Testis (tissue), 2 donors: ENCODE measurements at regions not wholly inside any gene's neighbourhood (a gene's known extent, or its start where the extent isn't known, plus 50 kb on each side); places are given as distances from the start of the nearest gene placed in this dataset.

Source experiments
- DNase-seq: peaks from one replicate; pipeline ENCODE4 v3.0.0-alpha.2; 2019
- H3K27ac ChIP-seq, 2 donors: fragments of 200-600 bp; sonication (generic); one replicate each; pipeline ENCODE4 v1.5.1; 2019
- H3K27me3 ChIP-seq: fragments of 200-600 bp; sonication (generic); one replicate; pipeline ENCODE4 v1.5.1; 2019
- H3K36me3 ChIP-seq: fragments of 200-600 bp; sonication (generic); one replicate; pipeline ENCODE4 v1.5.1; 2017; ENCODE audit warnings: low read depth; ENCODE audit errors: missing control alignments
- H3K4me1 ChIP-seq: fragments of 200-600 bp; sonication (generic); one replicate; pipeline ENCODE4 v1.5.1; 2019
- H3K4me3 ChIP-seq, 2 donors: fragments of 200-600 bp; sonication (generic); one replicate each; pipeline ENCODE4 v1.5.1; 2017 to 2019
- H3K9me3 ChIP-seq: fragments of 200-600 bp; sonication (generic); one replicate; pipeline ENCODE4 v1.5.1; 2017
- POLR2A ChIP-seq: fragments of 450-650 bp; IDR thresholded peaks from one replicate; pipeline ENCODE4 v1.6.1; 2017; ENCODE audit warnings: antibody characterized with exemption, mild to moderate bottlenecking, moderate library complexity
- WGBS, 2 donors: methylation state at CpG; one replicate each; pipeline ENCODE4 v1.1.5; 2018; 5-methylcytosine and 5-hydroxymethylcytosine counted together
- intact Hi-C: fragments of 100-400 bp; cut with DNase I; formaldehyde crosslinking; loops from one replicate; pipeline ENCODE4 v1.15.1; 2023; ENCODE audit warnings: low total_unique reads
- TF ChIP-seq, protein P1 (sequence below), 3 experiments: fragments of 450-650 bp in 2 of 3; fragments of 200-600 bp in 1 of 3; sonication (generic) in 1 of 3; IDR thresholded peaks; one replicate each; pipeline ENCODE4 v1.5.1; 2016 to 2019; ENCODE audit warnings: antibody characterized with exemption in 3 of 3, mild to moderate bottlenecking in 2 of 3, moderate library complexity in 1 of 3

DNA sequence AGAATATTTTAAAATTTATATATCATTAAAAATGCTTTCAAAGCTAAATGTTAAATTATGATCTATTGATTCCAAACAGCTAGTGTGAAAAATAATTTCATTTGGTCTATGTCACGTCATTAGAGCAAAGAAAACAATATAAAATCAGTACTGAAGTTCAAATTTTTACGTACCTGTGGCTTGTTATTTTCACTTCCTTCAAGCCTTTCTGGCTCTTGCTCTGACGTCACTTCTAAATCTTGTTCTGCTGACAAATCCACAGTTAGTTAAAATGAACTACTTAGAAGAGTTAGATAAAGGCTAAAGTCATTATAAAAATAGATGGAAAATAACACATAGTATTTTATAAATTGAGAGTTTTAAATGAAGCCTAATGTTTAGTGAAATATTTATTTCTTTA is 147.7 kb upstream of the TUBA3C start:
- H3K4me3 ChIP-seq, result no peak overlapping the region
- H3K36me3 ChIP-seq, result no peaks in the 10 kb centered on the region
- no peaks in the 10 kb centered on the region for H3K9me3 ChIP-seq
- DNase-seq, result no peak
- no peaks in the 10 kb centered on the region for H3K4me1 ChIP-seq
- no peak for TF ChIP-seq POLR2A
- TF ChIP-seq, protein P1, sequence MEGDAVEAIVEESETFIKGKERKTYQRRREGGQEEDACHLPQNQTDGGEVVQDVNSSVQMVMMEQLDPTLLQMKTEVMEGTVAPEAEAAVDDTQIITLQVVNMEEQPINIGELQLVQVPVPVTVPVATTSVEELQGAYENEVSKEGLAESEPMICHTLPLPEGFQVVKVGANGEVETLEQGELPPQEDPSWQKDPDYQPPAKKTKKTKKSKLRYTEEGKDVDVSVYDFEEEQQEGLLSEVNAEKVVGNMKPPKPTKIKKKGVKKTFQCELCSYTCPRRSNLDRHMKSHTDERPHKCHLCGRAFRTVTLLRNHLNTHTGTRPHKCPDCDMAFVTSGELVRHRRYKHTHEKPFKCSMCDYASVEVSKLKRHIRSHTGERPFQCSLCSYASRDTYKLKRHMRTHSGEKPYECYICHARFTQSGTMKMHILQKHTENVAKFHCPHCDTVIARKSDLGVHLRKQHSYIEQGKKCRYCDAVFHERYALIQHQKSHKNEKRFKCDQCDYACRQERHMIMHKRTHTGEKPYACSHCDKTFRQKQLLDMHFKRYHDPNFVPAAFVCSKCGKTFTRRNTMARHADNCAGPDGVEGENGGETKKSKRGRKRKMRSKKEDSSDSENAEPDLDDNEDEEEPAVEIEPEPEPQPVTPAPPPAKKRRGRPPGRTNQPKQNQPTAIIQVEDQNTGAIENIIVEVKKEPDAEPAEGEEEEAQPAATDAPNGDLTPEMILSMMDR (IDR thresholded peaks at IDR 0.05), result no peak
- intact Hi-C loops, result no loop called here
- H3K27me3 ChIP-seq, result no peaks in the 10 kb centered on the region
- WGBS, 2 donors, result 70 to 71% methylated on average over 3 of the region's 3 CpGs
- H3K27ac ChIP-seq, result no peak overlapping the region

DNA sequence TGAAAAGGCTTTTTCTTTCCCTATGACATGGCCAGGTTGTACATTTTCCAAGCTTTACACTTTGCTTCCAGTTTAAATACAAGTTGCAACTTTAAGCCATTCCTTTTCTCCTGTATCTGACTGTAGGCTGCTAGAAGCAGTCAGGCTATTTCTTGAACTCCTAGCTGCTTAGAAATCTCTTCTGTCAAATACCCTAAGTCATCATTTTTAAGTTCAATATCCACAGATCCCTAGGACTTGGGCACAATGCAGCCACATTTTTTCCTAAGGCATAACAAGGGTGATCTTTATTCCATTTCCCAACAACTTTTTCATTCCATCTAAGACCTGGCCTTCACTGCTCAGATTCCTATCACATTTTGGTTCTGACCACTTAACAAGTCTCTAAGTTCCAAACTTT is 142.7 kb upstream of the TUBA3C start:
- DNase-seq, result no peak
- H3K27me3 ChIP-seq, result no peaks in the 10 kb centered on the region
- H3K27ac ChIP-seq, result no peak overlapping the region
- no peaks in the 10 kb centered on the region for H3K4me1 ChIP-seq
- TF ChIP-seq, protein P1 (IDR thresholded peaks at IDR 0.05), result no peak
- TF ChIP-seq POLR2A, result no peak
- no peaks in the 10 kb centered on the region for H3K36me3 ChIP-seq
- intact Hi-C loops, result no loop called here
- H3K4me3 ChIP-seq, result no peak overlapping the region
- no peaks in the 10 kb centered on the region for H3K9me3 ChIP-seq

DNA sequence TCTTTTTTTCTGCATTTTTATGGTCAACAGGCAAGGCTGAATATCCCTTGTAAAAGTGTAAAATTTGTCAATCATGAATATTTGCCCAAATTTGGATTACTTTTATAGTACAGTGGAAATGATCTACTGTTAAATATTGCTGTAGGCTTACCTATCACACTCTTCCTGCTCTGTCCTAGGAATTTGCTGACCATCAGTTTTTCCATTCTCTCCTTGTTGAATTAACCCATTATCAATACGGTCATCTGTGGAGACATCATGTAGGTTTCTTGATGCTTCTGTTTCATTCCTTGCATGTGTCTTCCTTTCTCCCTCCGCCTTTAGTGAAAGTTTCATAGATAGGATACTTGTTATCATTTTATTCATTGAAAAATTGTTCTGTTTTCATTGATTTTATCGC is 139.6 kb upstream of the TUBA3C start:
- Histone ChIP-seq H3K4me3 (no peak overlapping the region), H3K27ac (no peak overlapping the region), H3K27me3 (no peaks in the 10 kb centered on the region), H3K9me3 (no peaks in the 10 kb centered on the region), H3K36me3 (no peaks in the 10 kb centered on the region), H3K4me1 (no peaks in the 10 kb centered on the region)
- WGBS, 2 donors, result 74 to 76% methylated on average over 3 of the region's 3 CpGs
- no peak for DNase-seq
- intact Hi-C loops, result no loop called here
- TF ChIP-seq, protein P1 (IDR thresholded peaks at IDR 0.05), result no peak
- no peak for TF ChIP-seq POLR2A

DNA sequence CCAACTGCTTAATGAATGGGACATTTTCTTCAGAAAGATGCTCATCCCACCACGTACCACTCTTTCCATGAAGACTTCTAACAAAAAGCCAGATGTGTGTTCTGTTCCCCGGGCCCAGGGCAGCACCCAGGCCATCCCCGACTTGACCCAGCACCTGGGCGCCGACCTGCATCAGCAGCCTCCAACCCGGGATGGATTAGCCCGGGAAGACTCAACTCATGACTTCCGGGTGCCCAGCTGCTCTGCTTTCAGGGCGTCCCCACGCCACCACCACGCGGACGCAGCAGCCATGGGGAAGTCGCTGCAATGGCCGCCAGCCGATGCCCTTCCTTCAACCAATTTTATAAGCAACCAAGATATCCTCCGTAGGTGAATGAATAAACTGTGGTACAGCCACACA is 123.8 kb upstream of the TUBA3C start:
- TF ChIP-seq, protein P1 (IDR thresholded peaks at IDR 0.05), result no peak
- TF ChIP-seq POLR2A, result no peak
- Histone ChIP-seq H3K9me3 (no peaks in the 10 kb centered on the region), H3K27ac (no peak overlapping the region)

DNA sequence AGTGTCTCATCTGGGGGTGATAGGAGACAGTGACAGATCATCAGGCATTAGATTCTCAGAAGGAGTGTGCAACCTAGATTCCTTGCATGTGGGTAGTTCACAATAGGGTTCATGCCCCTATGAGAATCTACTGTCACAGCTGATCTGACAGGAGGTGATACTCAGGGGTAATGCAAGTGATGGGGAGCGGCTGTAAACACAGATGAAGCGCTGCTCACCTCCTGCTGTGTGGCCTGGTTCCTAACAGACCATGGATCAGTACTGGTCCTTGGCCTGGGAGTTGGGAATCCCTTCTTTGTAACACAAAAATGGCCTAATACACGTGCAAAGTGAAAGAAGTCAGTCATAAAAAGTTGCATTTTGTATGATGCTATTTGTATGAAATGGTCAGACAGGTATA is 107.6 kb upstream of the TUBA3C start:
- intact Hi-C loops, result no loop called here
- 58 to 62% methylated on average over 3 of the region's 3 CpGs for WGBS, 2 donors
- no peak for DNase-seq
- Histone ChIP-seq H3K36me3 (no peaks in the 10 kb centered on the region), H3K9me3 (no peaks in the 10 kb centered on the region), H3K27ac (no peak overlapping the region), H3K4me3 (no peak overlapping the region), H3K4me1 (no peaks in the 10 kb centered on the region), H3K27me3 (no peaks in the 10 kb centered on the region)
- no peak for TF ChIP-seq POLR2A
- TF ChIP-seq, protein P1 (IDR thresholded peaks at IDR 0.05), result no peak

More for the DNA sequence above, 123.8 kb upstream of the TUBA3C start:
- no peak for DNase-seq
- WGBS, 2 donors, result 79 to 81% methylated on average over 14 to 17 of the region's 17 CpGs
- H3K36me3 ChIP-seq, result no peaks in the 10 kb centered on the region
- no peaks in the 10 kb centered on the region for H3K27me3 ChIP-seq
- no peaks in the 10 kb centered on the region for H3K4me1 ChIP-seq
- intact Hi-C loops, result no loop called here
- H3K4me3 ChIP-seq, result no peak overlapping the region
